ENCODE measurements at regions not wholly inside any gene's neighbourhood (a gene's known extent, or its start where the extent isn't known, plus 50 kb on each side); places are given as distances from the start of the nearest gene placed in this dataset.
"Not testable (repeated sequence)": the region's sequence is repeated elsewhere in the genome, so short reads cannot be mapped to it uniquely, and the experiment has no call there.

GRCh38 chr6:150787429-150787828 is 78.1 kb upstream of the MTHFD1L start:
- H3K27ac ChIP-seq: no peak overlapping the region
- H3K4me3 ChIP-seq: no peak overlapping the region
- no peaks in the 10 kb centered on the region for H3K36me3 ChIP-seq
- no peaks in the 10 kb centered on the region for H3K27me3 ChIP-seq
- 78% methylated on average over 7 of the region's 7 CpGs for WGBS
- no peak for TF ChIP-seq POLR2AphosphoS5 (IDR thresholded peaks at IDR 0.05)
- TF ChIP-seq CTCF (IDR thresholded peaks at IDR 0.05): no peak
- TF ChIP-seq POLR2A (IDR thresholded peaks at IDR 0.05): no peak
- no peak for TF ChIP-seq EP300 (IDR thresholded peaks at IDR 0.05)
- H3K4me1 ChIP-seq: peaks cover 3% of the 10 kb centered on the region
- no peak for DNase-seq (ENCODE audit: low spot score in 2 of 2)
- no peaks in the 10 kb centered on the region for H3K9me3 ChIP-seq

- no peak overlapping the region for H3K4me3 ChIP-seq
- no peaks in the 10 kb centered on the region for H3K9me3 ChIP-seq
- no peaks in the 10 kb centered on the region for H3K36me3 ChIP-seq
- 42% methylated on average over 6 of the region's 6 CpGs for WGBS
- H3K27ac ChIP-seq: no peak overlapping the region
- H3K4me1 ChIP-seq: peaks cover 3% of the 10 kb centered on the region
- no peak for DNase-seq (ENCODE audit: low spot score in 2 of 2)
- TF ChIP-seq EP300 (IDR thresholded peaks at IDR 0.05) (no peak), POLR2A (IDR thresholded peaks at IDR 0.05) (no peak), CTCF (IDR thresholded peaks at IDR 0.05) (no peak), POLR2AphosphoS5 (IDR thresholded peaks at IDR 0.05) (no peak)
- H3K27me3 ChIP-seq: no peaks in the 10 kb centered on the region
These were observed 77.4 kb upstream of the MTHFD1L start for GRCh38 chr6:150788089-150788488.

- DNase-seq (ENCODE audit: low spot score in 2 of 2); H3K4me1 ChIP-seq; H3K36me3 ChIP-seq; H3K9me3 ChIP-seq; H3K4me3 ChIP-seq; H3K27ac ChIP-seq; H3K27me3 ChIP-seq: not testable (repeated sequence)
- 96% methylated on average over 6 of the region's 6 CpGs for WGBS
These were observed 75.6 kb upstream of the MTHFD1L start for GRCh38 chr6:150789906-150790305.

GRCh38 chr6:150791717-150792116 is 73.8 kb upstream of the MTHFD1L start:
- H3K9me3 ChIP-seq: no peaks in the 10 kb centered on the region
- H3K4me3 ChIP-seq: no peak overlapping the region
- WGBS: 82% methylated on average over 1 of the region's 1 CpG
- peaks cover 3% of the 10 kb centered on the region for H3K4me1 ChIP-seq
- TF ChIP-seq CTCF (IDR thresholded peaks at IDR 0.05): no peak
- TF ChIP-seq POLR2AphosphoS5 (IDR thresholded peaks at IDR 0.05): no peak
- no peak for TF ChIP-seq POLR2A (IDR thresholded peaks at IDR 0.05)
- TF ChIP-seq EP300 (IDR thresholded peaks at IDR 0.05): no peak
- H3K36me3 ChIP-seq: peaks cover 4% of the 10 kb centered on the region
- no peak overlapping the region for H3K27ac ChIP-seq
- no peaks in the 10 kb centered on the region for H3K27me3 ChIP-seq
- no peak for DNase-seq (ENCODE audit: low spot score in 2 of 2)

- WGBS: 74% methylated on average over 1 of the region's 1 CpG
These were observed 67.6 kb upstream of the MTHFD1L start for GRCh38 chr6:150797949-150798348.

More at GRCh38 chr6:150797949-150798348, 67.6 kb upstream of the MTHFD1L start:
- no peak for TF ChIP-seq POLR2A (IDR thresholded peaks at IDR 0.05)
- no peak for TF ChIP-seq POLR2AphosphoS5 (IDR thresholded peaks at IDR 0.05)
- no peak for TF ChIP-seq EP300 (IDR thresholded peaks at IDR 0.05)
- no peak for TF ChIP-seq CTCF (IDR thresholded peaks at IDR 0.05)
- Histone ChIP-seq H3K4me1 (peaks cover 6% of the 10 kb centered on the region), H3K4me3 (no peak overlapping the region), H3K27me3 (no peaks in the 10 kb centered on the region), H3K9me3 (no peaks in the 10 kb centered on the region), H3K27ac (no peak overlapping the region), H3K36me3 (peaks cover 4% of the 10 kb centered on the region)
- no peak for DNase-seq (ENCODE audit: low spot score in 2 of 2)
